Activated CD4-positive, alpha-beta T cell treated with anti-CD3 and anti-CD28 coated beads for 36 hours (primary cell): ENCODE measurements at regions not wholly inside any gene's neighbourhood (a gene's known extent, or its start where the extent isn't known, plus 50 kb on each side); places are given as distances from the start of the nearest gene placed in this dataset.

ENCODE experiments used
- ATAC-seq: fragments of 200-7000 bp; cut with Tn5 transposase; one replicate; pipeline ENCODE4 v1.10.0; 2021; ENCODE audit warnings: mild to moderate bottlenecking, moderate library complexity
- CTCF ChIA-PET: fragments of 350-600 bp; sonication (Branson Sonifier 250); formaldehyde crosslinking; loops from one replicate; lab custom pipeline; 2021; ENCODE audit warnings: antibody characterized with exemption; lab: Charles Lee
- POLR2A ChIA-PET: fragments of 350-600 bp; sonication (Branson Sonifier 250); formaldehyde crosslinking; loops from one replicate; lab custom pipeline; 2021; ENCODE audit warnings: antibody characterized with exemption, inconsistent platforms; lab: Charles Lee
- DNase-seq: peaks from one replicate; pipeline ENCODE4 v3.0.0-alpha.2; 2020
- H3K27ac Mint-ChIP-seq: one replicate; pipeline ENCODE4 v1.8.0; 2021; ENCODE audit warnings: mixed read lengths
- H3K27me3 Mint-ChIP-seq: one replicate; pipeline ENCODE4 v1.8.0; 2021; ENCODE audit warnings: mixed read lengths
- H3K36me3 Mint-ChIP-seq: one replicate; pipeline ENCODE4 v1.8.0; 2021; ENCODE audit warnings: low read depth, mixed read lengths
- H3K4me1 Mint-ChIP-seq: one replicate; pipeline ENCODE4 v1.8.0; 2021; ENCODE audit warnings: mixed read lengths
- H3K4me3 Mint-ChIP-seq: one replicate; pipeline ENCODE4 v1.8.0; 2021; ENCODE audit warnings: mild to moderate bottlenecking, moderate library complexity, mixed read lengths
- H3K9me3 Mint-ChIP-seq: one replicate; pipeline ENCODE4 v1.8.0; 2021; ENCODE audit warnings: low read depth, mixed read lengths
- intact Hi-C, 2 experiments: fragments of 100-400 bp; cut with DNase I in 1 of 2; cut with micrococcal nuclease in 1 of 2; formaldehyde crosslinking; loops; one replicate each; pipeline versions ENCODE4 v1.14.2 to v1.15.1; 2022 to 2024; cut with DNase I, micrococcal nuclease

GRCh38 chr10:59578741-59579140, 130.9 kb downstream of the SLC16A9 start:
- Mint-ChIP-seq H3K4me1 (no peaks in the 10 kb centered on the region), H3K27me3 (peaks cover 9% of the 10 kb centered on the region), H3K4me3 (no peak overlapping the region), H3K27ac (no peak overlapping the region), H3K36me3 (no peaks in the 10 kb centered on the region), H3K9me3 (no peaks in the 10 kb centered on the region)
- no peak for DNase-seq
- intact Hi-C loops, result no loop called here
- no peak for ATAC-seq
- ChIA-PET POLR2A (no interaction called here), CTCF (interaction anchor here (0.7 to 1.1 kb wide), 2 partner anchors 47 to 799 kb away, joined by 4 read pairs; no protein-coding TSS in a partner anchor)

GRCh38 chr10:59577984-59578383, 131.7 kb downstream of the SLC16A9 start:
- Mint-ChIP-seq H3K4me3 (no peak overlapping the region), H3K27ac (no peak overlapping the region), H3K9me3 (no peaks in the 10 kb centered on the region), H3K27me3 (peaks cover 7% of the 10 kb centered on the region), H3K36me3 (no peaks in the 10 kb centered on the region), H3K4me1 (no peaks in the 10 kb centered on the region)
- intact Hi-C loops, result no loop called here
- DNase-seq (no peak), ATAC-seq (no peak)
- ChIA-PET CTCF (interaction anchor here (0.8 kb wide), 1 partner anchor 522 kb away, joined by 4 read pairs; no protein-coding TSS in a partner anchor), POLR2A (no interaction called here)

DNA sequence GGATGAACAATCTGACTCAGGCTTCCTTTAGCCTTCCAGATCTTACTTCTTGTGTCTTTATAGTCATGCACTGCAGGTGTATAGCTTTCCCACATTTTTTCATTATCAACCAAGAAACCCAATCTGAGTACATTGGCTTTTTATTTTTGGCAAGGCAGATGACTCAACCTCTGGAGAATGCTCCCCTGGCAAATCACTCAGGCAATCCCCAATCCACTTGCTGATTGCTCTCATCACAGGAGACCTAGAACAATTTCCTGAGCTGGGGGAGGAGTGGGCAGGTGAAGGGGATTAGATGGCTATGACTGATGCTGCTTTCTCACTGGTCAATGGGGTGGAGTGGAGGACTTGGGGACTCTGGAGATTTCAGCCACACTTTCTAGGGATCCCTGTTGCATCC, 134.4 kb downstream of the SLC16A9 start:
- no peaks in the 10 kb centered on the region for H3K9me3 Mint-ChIP-seq
- peaks cover 15% of the 10 kb centered on the region for H3K27me3 Mint-ChIP-seq
- DNase-seq (no peak), ATAC-seq (no peak)
- H3K4me1 Mint-ChIP-seq, result no peaks in the 10 kb centered on the region
- CTCF ChIA-PET, result no interaction called here
- H3K36me3 Mint-ChIP-seq, result no peaks in the 10 kb centered on the region
- intact Hi-C loops, result no loop called here
- no peak overlapping the region for H3K27ac Mint-ChIP-seq
- H3K4me3 Mint-ChIP-seq, result no peak overlapping the region
- POLR2A ChIA-PET, result no interaction called here

DNA sequence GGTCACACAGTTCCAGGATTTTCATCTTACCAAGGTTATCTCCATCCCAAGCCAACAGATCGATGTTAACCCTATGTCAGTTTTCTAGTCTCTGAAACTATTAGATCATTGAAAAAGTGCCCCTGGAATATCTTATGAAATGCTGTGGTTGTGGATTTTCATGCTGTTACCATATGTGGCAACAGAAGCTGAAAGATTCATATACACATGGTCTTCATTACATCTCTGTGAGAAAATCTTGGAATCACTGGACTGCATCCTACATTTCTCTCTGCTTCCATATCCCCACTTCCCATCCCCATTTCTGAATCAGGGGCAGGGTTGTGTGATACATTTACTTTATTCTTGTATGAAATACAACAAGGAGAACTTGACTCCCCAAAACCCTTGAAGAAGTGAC, 146.1 kb downstream of the SLC16A9 start:
- Mint-ChIP-seq H3K4me3 (no peak overlapping the region), H3K27ac (no peak overlapping the region), H3K4me1 (no peaks in the 10 kb centered on the region), H3K27me3 (peaks cover 2% of the 10 kb centered on the region), H3K36me3 (no peaks in the 10 kb centered on the region), H3K9me3 (no peaks in the 10 kb centered on the region)
- POLR2A ChIA-PET, result no interaction called here
- ATAC-seq, result no peak
- intact Hi-C loops, result no loop called here
- CTCF ChIA-PET, result no interaction called here
- no peak for DNase-seq

DNA sequence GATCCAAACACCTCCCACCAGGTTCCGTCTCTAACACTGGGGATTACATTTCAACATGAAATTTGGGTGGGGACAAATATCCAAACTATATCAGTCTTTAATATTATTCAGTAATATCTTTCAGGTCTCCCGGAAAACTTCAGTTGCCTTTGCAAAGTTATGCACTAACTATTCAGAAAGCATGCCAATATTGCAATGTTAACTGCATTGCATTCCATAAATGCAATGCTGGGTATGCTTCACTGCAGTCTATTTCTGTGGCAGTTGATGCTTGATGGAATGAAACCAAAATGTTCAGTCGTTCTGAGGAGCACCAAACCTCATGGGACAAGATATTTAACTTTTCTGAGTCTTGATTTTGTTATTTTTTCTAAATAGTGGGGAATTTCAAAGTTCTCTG, 147.5 kb downstream of the SLC16A9 start:
- no peak overlapping the region for H3K27ac Mint-ChIP-seq
- intact Hi-C loops, result no loop called here
- no peak for ATAC-seq
- no peak overlapping the region for H3K4me3 Mint-ChIP-seq
- no peaks in the 10 kb centered on the region for H3K9me3 Mint-ChIP-seq
- no peaks in the 10 kb centered on the region for H3K4me1 Mint-ChIP-seq
- no peak for DNase-seq
- no peaks in the 10 kb centered on the region for H3K36me3 Mint-ChIP-seq
- CTCF ChIA-PET, result no interaction called here
- POLR2A ChIA-PET, result no interaction called here
- H3K27me3 Mint-ChIP-seq, result peaks cover 3% of the 10 kb centered on the region

- POLR2A ChIA-PET, result no interaction called here
- intact Hi-C loops, result no loop called here
- H3K27ac Mint-ChIP-seq, result no peak overlapping the region
- no peak overlapping the region for H3K4me3 Mint-ChIP-seq
- H3K27me3 Mint-ChIP-seq, result peaks cover 3% of the 10 kb centered on the region
- no peak for DNase-seq
- H3K36me3 Mint-ChIP-seq, result no peaks in the 10 kb centered on the region
- H3K9me3 Mint-ChIP-seq, result no peaks in the 10 kb centered on the region
- no peaks in the 10 kb centered on the region for H3K4me1 Mint-ChIP-seq
- no peak for ATAC-seq
- CTCF ChIA-PET, result no interaction called here
Observed at GRCh38 chr10:59561477-59562121, 148.1 kb downstream of the SLC16A9 start.

DNA sequence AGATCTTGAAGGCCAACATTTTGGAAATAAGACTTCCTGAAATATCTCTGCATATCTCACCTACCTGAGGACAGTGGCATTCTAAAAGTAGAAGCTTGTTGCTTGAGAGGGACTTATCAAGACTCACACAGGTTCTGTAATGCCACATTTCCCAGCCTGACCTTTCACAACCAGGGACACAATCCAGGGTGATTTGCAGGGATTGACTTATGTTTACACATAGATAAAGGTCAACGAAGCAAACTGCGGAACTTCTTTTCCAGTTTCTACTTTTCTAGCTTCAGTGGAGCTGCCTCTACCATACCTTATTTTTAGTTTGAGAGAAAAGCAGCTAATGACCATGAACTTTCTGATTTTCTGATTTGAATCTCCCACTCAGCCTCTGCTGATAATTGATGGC, 148.7 kb downstream of the SLC16A9 start:
- ChIA-PET CTCF (no interaction called here), POLR2A (no interaction called here)
- Mint-ChIP-seq H3K36me3 (no peaks in the 10 kb centered on the region), H3K27me3 (peaks cover 3% of the 10 kb centered on the region), H3K4me3 (no peak overlapping the region), H3K4me1 (no peaks in the 10 kb centered on the region), H3K9me3 (no peaks in the 10 kb centered on the region), H3K27ac (no peak overlapping the region)
- DNase-seq (no peak), ATAC-seq (no peak)
- intact Hi-C loops, result no loop called here

GRCh38 chr10:59560161-59560560, 149.5 kb downstream of the SLC16A9 start:
- Mint-ChIP-seq H3K4me1 (no peaks in the 10 kb centered on the region), H3K36me3 (no peaks in the 10 kb centered on the region), H3K4me3 (no peak overlapping the region), H3K27ac (no peak overlapping the region), H3K9me3 (no peaks in the 10 kb centered on the region), H3K27me3 (peaks cover 3% of the 10 kb centered on the region)
- intact Hi-C loops, result no loop called here
- ATAC-seq (no peak), DNase-seq (no peak)
- CTCF ChIA-PET, result no interaction called here
- POLR2A ChIA-PET, result no interaction called here

DNA sequence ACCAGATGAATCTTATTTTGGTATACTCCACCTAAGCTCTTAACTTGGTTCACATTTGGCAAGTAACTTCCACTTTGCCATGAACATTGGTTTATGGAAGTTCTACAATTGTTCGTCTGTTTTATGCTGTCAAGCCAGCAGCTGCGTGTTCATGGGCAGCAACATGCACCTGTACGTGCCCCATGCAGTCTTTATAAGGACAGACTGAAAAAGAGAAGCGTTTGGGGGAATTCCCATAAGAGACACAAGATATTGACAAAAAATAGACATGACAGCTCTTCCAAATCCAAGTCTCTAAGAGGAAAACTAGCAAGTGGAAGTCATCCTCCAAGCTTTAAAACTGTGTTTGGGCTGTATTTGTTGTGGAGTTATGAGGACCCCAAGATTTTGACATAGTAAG, 151.6 kb downstream of the SLC16A9 start:
- H3K36me3 Mint-ChIP-seq, result no peaks in the 10 kb centered on the region
- H3K27me3 Mint-ChIP-seq, result peaks cover 3% of the 10 kb centered on the region
- no peaks in the 10 kb centered on the region for H3K4me1 Mint-ChIP-seq
- no peak for DNase-seq
- H3K27ac Mint-ChIP-seq, result no peak overlapping the region
- H3K4me3 Mint-ChIP-seq, result no peak overlapping the region
- ChIA-PET CTCF (no interaction called here), POLR2A (no interaction called here)
- no peak for ATAC-seq
- intact Hi-C loops, result no loop called here
- no peaks in the 10 kb centered on the region for H3K9me3 Mint-ChIP-seq

DNA sequence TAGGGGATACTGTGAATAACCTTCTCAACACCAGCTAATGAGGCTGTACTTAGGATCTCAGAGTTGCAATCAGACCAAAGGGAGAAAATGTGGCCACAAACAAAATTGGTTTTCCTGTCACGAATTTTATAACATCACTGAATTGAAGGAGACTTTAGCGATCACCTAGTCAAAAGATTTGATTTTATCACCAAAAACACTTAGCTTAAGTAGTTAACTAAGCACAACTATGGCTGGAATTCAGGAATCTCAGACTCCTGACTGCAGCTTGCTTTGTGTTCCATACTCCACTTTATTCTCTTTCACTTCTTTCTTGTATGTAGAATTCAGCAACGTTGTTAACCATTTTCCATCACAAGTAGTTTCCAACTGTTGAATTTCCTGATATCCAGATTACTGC, 152.0 kb downstream of the SLC16A9 start:
- no peak for DNase-seq
- Mint-ChIP-seq H3K36me3 (no peaks in the 10 kb centered on the region), H3K27me3 (peaks cover 3% of the 10 kb centered on the region), H3K4me3 (no peak overlapping the region), H3K9me3 (no peaks in the 10 kb centered on the region), H3K4me1 (no peaks in the 10 kb centered on the region), H3K27ac (no peak overlapping the region)
- POLR2A ChIA-PET, result no interaction called here
- no peak for ATAC-seq
- CTCF ChIA-PET, result interaction anchor here (0.8 kb wide), 1 partner anchor 916 kb away, joined by 3 read pairs; no protein-coding TSS in a partner anchor
- intact Hi-C loops, result no loop called here

GRCh38 chr10:59557052-59557451, 152.6 kb downstream of the SLC16A9 start:
- intact Hi-C loops, result no loop called here
- H3K27ac Mint-ChIP-seq, result no peak overlapping the region
- no peaks in the 10 kb centered on the region for H3K36me3 Mint-ChIP-seq
- H3K9me3 Mint-ChIP-seq, result no peaks in the 10 kb centered on the region
- no peak overlapping the region for H3K4me3 Mint-ChIP-seq
- ATAC-seq (no peak), DNase-seq (no peak)
- no peaks in the 10 kb centered on the region for H3K4me1 Mint-ChIP-seq
- ChIA-PET POLR2A (no interaction called here), CTCF (interaction anchor here (0.8 kb wide), 1 partner anchor 915 kb away, joined by 3 read pairs; no protein-coding TSS in a partner anchor)
- peaks cover 3% of the 10 kb centered on the region for H3K27me3 Mint-ChIP-seq

DNA sequence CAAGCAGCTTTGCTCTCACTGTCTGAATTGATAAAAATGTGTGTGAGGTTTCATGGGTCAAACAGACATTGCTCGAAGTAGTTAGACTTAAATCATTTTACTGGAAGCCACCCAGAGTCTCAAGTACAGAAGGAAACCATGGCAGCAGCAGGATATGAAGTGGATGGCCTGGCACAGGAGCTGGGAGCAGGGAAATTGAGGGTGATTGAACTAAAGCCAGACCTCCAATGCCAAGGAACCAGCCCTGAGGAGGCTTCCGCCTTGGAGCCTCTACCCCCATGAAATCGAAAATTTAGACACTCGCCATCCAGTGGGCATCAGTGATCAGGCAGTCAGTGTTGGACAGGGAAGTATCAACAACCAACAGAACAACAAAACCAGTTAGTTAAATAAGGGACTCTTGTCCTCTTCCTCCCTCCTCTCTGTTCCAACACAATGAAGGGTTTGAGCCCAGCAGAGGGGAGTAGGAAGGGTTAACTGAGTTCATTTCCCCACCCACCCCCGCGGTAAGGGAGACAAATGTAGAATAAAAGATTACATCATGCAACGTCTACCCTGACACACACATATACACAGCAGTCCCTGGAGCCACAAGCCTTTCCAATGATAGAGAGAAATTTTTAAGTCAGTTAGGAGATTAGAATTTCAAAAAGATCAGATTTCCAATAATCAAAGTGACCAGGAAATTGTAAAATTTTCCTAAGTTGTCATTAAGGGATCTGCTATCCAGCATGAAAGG, 156.3 kb downstream of the SLC16A9 start:
- CTCF ChIA-PET, result interaction anchor here (1.1 kb wide), 1 partner anchor 10 kb away, joined by 3 read pairs; no protein-coding TSS in a partner anchor
- POLR2A ChIA-PET, result no interaction called here
- Mint-ChIP-seq H3K36me3 (no peaks in the 10 kb centered on the region), H3K4me1 (no peaks in the 10 kb centered on the region), H3K4me3 (no peak overlapping the region), H3K27ac (no peak overlapping the region), H3K9me3 (no peaks in the 10 kb centered on the region), H3K27me3 (peaks cover 1% of the 10 kb centered on the region)
- intact Hi-C loops, result no loop called here
- DNase-seq (no peak), ATAC-seq (no peak)
